Left kidney (tissue), 1 donor: ENCODE measurements at regions not wholly inside any gene's neighbourhood (a gene's known extent, or its start where the extent isn't known, plus 50 kb on each side); places are given as distances from the start of the nearest gene placed in this dataset.

ENCODE experiments used
- DNase-seq: peaks from one replicate; pipeline ENCODE4 v3.0.0-alpha.2; 2013

DNA sequence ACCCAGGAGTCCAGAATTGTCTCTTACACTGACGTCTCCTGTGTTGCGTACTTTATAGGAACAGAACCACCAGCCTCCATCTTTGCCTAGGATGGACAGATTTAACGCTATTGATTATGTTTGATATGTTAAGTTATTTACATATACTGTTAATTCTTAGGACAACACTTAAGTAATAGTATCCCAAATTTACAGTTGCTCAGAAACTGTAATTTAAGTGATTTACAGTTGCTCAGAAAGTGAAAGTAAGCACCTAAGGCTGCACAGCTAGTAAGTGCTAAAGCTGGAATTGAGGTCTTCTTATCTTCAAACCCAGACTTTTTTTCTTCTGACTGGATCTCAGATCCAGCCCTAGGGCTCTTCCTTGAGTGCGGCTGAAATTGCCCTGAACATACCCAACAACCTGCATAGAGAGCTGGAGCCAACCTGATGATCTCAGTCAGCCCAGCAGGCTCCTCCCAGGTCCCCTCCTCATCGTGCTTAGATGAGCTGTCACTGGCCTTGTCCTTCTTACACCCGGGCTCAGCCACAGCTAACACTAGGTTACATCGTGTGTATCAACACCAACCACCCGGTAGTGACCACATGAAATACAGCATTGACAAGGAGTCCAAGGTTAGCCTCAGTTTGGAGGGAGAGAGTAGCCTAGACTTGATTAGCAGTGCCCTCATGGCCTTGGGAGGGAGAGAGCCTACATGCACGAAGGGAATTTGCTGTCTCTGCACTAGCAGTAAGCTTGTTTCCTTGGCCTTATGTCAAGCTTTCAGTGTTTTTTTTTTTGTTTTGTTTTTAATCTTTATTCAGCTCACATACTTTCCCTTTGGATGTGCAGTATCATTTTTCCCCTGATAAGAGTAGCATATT lies 111.1 kb upstream of the ARHGAP5 start:
- DNase-seq = no peak

DNA sequence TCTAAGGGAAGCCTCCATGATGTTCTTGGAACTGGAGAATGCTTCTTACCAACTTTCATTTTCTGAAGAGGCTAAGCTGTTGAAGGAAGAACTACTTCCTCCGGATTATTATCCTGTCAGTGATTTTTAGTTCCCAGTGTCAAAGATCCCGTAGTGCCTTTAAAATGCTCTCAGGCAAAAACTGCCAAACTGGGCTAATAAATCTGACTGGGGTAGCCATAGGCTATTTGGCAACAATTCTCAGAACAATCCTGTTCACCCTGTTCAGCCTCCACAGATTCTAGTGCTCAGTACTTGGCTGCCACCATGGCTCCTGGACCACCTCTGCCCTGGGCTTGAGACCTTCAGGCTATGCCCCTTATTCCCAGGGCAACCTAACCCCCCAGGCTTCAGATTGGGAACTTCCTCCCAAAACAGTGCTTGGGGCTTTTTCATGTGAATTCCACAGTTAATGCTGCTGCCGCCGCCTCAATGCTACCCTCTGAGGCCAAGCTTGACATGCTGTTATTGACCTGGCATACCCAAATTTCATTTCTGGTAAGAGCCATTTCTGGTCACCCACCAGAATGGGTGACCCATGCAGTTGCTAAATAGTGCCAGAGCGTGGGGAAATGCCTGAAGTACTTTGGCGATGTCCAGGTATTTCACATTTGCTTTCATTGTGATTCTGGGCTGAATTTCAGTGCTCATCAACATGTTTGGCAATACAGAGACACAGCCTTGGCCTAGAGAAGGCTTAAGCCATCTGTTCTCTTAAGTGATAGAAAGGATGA lies 110.0 kb upstream of the ARHGAP5 start:
- DNase-seq = no peak

DNA sequence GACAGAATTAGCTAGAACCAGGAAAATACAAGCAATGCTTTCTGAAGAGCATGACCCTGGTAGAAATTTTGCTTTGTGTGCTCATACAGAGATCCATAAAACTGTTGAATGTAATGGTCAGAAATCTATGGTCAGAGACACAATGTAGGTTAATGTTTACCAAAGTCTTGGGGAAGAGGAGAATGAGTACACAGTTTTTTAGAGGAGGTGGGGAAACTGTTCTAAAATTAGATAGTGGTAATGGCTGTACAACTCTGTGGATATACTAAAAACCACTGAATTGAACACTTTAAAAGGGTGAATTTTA lies 109.5 kb upstream of the ARHGAP5 start:
- DNase-seq = no peak

DNA sequence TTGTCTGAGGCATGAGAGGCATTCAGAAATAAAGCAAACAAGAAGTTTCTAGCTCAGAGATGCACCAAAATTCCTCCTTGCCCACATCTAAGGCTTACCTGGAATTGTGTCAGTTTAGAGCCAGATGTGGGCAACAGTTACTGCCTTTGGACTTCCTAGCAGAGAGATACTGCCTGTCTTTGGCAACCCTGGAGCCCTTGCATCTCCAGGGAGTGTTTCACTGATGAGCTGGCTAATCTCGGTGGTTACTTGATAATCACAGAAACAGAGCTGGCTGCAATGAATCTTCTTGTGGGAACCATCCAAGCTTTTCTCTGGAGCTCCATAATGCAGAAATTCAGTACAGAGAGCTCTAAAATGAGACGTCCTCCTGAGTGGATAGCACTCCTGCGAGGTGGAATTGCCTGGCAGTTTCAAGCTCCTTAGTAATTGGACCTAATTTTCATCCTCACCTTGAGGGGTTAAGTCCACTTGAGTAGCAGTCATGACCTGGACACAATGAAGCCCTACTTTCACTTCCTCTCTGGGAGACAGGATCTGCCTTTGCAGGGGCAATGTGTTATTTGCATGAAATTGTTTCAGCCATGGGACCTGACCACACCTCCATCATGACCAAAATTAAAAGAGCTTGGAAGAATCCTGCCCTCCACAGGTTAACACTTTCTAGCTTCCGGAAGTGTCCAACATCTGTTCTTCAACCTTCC lies 108.8 kb upstream of the ARHGAP5 start:
- no peak for DNase-seq

DNA sequence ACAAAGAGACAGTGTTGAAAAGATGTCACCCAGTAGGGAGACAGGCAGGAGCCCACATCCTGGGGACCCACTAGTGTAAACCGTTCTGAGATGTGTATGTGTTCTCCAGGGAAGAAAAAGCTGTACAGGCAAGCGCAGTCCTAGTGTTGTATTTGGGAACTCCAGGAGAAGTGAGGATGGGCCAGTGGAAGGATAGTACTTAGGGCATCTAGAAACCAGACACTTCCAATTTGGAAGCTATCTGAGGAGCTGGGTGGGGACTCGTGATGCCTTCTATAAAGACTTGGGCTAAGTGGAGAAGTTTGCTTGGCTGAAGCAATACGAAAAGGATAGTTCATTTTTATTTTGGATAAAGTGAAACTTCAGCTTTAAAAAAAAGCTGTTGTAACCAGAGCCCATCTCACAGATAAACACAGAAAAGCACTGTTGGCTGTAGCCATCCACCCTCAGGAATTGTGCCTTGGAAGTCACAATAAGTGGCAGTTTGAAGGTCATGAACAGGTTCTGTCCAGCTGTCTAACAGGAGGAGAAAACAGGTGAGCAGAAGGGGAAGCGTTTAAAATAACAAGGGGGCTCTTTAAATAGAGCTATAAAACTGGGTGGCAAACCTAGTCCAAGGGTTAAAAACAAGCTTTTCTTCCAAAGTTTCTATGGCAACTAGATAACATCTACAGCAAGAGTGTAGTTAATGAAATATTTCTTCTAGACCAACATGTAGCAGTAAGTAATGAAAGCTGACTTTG lies 108.0 kb upstream of the ARHGAP5 start:
- DNase-seq = peak; percentile 50

DNA sequence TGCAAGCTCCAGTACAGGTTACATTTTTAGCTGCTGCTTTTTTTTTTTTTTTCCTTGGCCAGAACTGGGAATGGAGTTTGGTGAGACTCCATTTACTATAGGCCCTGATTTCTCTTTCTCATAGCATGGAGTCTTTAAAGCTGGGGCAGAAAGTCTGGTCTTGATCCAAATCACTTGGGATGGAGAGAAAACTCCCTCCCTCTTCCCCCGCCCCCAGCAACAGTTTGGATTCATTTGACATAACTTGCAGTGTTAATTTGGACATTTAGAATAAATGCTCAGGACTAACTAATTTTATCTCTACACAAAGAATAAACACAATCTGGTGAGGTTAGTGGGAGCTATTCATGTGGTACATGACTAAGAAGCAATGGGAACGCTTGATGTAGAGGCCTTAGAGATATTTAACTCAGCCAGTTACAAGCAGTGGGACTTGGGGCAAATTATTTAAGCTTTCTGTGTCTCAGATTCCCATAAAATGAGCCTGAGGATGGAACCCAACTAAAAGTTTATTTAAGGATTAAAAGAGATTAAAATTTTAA lies 107.3 kb upstream of the ARHGAP5 start:
- DNase-seq = no peak

DNA sequence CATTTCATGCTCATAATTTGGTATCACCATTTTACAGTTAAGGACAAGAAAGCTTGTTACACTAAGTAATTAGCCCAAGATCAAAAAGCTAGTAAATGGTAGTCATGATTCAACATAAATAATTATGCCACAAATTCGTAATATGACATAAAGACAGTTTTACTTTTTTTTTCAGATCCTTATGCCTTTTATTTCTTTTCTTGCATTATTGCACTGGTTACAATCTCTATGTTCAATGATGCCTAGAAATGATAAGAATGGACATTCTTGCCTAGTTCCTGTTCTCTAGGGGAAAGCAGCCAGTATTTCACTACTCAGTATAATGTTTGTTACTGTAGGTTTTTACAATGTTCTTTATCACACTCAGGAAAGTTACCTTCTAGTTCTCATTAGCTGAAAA lies 106.4 kb upstream of the ARHGAP5 start:
- no peak for DNase-seq

DNA sequence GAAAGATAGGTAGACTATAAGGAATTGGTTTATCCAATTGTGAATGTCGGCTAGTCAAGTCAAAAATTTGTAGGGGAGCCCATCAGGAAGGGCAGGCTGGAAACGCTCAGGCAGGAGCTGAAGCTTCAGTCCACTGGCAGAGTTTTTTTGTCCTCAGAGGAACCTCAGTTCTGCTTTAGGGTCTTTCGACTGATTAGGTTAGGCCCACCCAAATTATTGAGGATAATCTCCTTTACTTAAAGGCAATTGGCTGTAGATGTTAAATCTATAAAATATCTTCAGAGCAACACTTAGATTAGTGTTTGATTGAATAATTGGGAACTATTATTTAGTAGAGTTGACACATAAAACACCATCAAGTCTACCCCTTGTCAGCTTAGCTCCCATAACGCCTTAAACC lies 105.5 kb upstream of the ARHGAP5 start:
- DNase-seq = no peak

DNA sequence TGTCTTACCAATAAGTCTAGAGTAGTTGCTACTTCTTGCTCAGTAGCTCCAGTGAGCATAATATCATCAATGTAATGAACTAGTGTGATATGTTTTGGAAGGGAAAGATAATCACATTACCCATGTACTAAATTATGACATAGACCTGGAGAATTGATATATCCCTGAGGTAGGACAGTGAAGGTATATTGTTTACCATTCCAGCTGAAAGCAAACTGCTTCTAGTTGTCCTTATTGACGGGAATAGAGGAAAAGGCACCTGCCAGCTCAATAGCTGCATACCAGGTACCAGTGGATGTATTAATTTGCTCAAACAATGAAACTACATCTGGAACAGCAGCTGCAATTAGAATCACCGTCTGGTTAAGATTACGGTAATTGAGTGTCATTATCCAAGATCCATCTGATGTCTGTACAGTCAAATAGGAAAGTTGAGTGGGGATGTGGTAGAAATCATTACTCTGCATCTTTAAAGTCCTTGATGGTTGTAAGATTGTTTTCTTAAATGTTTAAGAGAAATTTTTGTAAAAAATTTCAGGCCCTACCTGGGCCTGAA lies 100.0 kb upstream of the ARHGAP5 start:
- no peak for DNase-seq

DNA sequence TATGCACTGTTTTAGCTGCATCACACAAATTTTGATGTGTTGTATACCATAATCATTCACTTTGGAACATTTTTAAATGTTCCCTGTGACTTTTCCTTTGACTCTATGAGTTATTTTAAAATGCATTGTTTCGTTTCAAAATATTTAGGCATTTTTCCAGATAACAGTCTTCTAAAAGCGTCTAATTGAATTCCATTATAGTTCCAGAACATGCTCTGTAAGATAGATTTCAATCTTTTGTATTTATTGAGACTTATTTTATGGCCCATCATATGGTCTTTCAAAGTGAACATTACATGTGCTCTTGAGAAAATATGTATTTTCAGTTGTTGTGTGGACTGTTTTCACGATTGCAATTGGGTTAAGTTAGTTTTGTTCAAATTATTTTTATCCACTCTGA lies 98.7 kb upstream of the ARHGAP5 start:
- no peak for DNase-seq

DNA sequence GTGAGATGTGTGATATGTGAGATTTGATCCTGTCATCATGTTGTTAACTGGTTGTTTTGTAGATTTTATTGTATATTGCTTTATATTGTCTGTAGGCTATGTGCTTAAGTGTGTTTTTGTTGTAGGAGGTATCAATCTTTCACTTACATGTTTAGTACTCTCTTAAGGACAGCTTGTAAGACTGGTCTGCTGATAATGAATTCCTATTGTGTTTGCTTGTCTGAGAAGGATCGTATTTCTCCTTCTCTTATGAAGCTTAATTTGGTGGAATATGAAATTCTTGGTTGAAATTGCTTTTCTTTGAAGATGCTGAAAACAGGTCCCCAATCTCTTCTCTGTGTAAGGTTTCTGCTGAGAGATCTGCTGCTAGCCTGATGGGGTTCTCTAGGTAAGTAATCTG lies 94.5 kb upstream of the ARHGAP5 start:
- DNase-seq = no peak

DNA sequence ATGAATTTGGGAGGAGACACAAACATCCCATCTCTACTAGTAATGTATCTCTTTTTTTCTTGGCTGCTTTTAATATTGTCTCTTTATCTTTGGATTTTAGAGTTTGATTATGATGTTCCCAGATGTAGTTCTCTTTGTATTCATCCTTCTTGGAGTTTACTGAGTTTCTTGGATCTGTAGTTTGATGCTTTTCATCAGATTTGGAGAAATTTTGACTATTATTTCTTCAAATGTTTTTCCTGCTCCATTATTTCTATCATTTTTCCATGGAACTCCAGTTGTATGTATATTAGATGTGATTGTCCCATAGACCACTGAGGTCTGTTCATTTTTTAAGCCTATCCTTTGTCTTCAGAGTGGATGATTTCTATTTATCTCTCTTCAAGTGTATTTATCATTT lies 90.7 kb upstream of the ARHGAP5 start:
- no peak for DNase-seq

DNA sequence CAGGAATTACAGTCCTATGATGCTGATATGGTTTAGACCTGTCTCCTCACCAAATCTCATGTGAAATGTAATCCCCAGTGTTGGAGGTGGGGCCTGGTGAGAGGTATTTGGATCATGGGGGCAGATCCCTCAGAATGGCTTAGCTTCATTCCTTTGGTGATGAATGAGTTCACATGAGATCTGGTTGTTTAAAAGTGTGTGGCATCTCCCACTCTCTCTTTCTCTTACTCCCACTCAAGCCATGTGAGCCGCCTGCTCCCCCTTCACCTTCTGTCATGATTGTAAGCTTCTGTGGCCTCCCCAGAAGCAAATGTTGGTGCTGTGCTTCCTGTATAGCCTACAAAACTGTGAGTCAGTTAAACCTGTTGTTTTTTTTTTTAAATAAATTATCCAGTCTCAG lies 89.4 kb upstream of the ARHGAP5 start:
- no peak for DNase-seq

DNA sequence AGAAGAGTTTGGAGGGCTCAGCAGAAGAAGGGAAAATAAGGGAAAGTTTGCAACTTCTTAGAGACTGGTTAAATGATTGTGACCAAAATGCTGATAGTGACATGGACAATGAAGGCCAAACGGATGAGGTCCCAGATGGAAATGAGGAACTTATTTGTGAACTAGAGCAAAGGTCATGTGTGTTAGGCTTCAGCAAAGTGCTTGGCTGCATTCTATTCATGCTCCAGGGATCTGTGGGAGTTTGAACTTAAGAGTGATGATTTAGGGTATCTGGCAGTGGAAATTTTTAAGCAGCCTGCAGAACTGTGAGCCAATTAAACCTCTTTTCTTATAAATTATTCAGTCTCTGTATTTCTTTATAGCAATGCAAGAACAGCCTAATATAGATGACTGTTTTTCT lies 88.9 kb upstream of the ARHGAP5 start:
- no peak for DNase-seq

DNA sequence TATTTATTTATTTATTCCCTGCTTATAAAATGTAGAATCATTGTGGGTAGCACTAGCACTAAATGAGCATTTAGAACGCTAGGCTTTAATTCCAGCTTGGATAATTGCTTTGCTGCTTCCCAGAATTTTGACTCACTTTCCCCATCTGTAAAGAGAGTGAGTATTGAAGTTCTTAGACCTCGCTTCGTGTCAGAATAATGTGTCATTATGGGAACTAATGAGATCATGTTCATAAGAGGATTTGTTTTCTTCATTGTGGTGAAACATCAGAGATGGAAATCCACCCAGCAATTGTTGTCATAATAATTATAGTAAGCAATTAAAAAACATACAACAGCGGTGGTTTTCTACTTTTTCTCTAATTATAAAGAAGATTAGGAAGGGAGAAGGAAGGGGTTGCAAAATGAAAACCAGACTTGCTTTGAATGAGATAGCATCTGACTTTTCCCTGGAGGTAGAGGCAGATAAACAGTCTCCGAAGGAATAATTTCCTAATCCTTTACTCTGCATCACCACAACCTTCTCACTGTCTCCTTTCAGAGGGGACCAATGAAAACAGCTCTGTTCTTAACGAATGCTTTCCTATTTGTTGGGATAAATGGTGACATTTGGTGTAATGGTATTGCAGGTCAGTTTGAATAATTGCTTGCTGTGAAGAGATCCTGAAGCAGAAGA lies 86.8 kb upstream of the ARHGAP5 start:
- DNase-seq = no peak

DNA sequence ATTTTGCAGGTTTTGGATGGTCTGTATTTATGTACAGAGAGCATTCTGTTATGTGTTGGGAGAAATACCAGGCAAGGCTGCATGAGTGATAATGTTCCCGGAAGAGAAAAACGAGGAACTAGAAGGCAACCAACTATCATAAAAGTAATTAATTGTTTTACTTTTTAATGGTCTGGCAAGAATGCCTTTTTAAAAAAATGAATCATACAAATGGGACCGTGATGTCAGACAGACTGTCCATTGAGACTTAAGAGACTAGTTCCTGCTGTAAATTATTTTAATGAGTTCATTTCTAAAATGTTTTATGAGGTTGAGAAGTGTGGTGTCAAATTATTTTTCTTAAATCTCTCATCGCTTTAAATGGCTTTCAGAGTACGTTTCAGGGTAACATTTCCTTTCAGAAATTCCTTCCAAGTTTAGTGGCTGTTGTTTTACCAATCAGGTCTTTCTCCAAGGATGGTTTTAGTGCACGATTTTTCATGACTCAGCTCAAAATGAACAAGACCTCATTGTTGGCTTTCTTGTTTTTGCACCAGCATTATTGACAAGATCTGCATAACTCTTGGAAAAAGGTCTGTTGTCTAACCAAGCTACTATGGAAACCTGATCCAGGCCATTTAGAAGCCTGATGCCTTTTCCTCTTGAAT lies 86.1 kb upstream of the ARHGAP5 start:
- peak; percentile 72 for DNase-seq

DNA sequence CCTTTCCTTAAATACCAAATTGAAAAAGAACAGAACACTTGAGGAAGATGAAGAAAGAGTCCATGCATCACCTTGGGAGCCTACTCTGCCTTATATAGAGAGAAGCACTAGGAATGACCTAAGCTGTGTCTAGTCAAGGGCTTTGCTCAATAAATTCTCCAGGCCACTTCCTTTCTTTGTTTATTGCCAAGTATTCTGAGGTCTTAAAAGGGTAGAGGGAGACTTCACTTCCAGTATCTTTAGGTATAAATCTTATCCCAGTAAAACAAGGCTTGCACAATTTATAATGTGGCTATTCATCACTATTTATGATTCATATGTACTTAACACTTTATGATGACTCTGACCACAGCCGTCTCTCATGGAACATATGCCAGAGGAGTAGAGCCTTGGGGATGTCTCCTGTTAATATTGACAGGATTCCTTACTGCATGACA lies 85.1 kb upstream of the ARHGAP5 start:
- no peak for DNase-seq

DNA sequence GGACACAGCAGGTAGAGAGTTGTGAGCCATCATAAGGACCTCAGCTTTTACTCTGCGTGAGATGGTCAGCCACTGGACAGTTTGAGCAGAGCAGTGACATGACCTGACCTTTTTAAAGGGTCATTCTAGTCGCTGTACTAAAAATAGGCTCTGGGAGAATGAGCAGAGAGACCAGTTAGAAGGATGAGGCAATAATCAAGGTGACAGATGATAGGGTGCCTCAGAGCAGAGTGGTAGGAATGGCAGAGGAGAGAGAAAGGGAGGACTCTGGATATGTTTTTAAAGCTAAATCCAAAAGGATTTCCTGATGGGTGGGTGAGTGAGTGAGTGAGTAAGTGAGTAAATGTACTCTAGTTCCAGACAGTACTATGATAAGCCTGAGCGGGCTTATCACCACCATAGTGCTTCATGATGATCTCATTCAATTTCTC lies 83.6 kb upstream of the ARHGAP5 start:
- no peak for DNase-seq

DNA sequence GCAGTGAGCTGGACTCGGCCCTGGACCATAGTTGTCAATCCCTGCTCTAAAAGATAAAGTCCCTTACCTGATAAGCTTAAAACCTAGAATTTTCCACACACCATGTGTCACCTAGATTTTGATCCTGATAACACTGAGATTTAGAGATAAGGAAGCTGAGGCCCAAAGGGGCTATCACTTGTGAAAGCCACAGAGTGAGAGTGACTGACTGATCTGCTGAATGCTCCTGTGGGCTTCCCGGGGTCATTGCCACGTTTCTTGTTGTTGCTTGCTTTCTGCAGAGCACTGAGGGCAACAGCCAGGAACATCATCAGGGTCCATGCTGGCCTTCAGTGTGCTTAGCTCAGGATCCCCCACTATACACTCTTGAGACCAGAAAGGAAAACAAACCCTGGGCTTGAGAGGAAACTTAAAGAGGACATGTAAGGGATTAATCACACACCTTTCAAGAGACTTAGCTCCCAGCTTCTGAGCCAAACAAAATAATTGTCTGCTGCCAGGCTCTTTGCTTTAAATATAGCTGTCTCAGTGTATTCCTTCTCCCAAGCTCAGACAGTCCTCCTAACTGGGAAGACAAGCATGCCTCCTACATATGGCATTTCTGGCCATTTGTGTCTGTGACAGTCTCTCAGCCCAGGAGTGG lies 82.6 kb upstream of the ARHGAP5 start:
- DNase-seq = no peak

DNA sequence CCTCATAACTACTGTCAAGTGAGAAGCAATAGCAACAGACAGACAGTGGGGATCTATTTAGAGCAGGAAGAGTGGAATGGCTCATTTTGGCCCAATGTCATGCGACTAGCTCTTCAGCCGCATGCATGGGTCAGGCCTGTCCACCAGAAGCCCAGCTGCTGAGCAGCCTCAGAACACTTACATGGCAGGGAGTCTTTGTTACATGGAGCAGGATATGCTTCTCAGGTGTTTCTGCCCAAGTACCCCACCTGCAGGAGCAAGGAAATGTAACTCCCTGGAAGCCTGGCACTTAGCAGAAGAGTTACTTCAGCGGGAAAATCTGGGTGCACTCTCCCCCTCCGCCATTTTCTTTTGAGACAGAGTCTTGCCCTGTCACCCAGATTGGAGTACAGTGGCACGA lies 73.5 kb upstream of the ARHGAP5 start:
- no peak for DNase-seq
